ENCODE measurements at regions not wholly inside any gene's neighbourhood (a gene's known extent, or its start where the extent isn't known, plus 50 kb on each side); places are given as distances from the start of the nearest gene placed in this dataset.
A peak's percentile ranks its signal among the peaks of the same experiment; 100 is the strongest.

GRCh38 chr13:27673911-27674310 is 52.2 kb downstream of the POLR1D start:
- DNase-seq = no peak

- no peak for DNase-seq
Measured at GRCh38 chr13:27678306-27679040, 56.8 kb downstream of the POLR1D start.

- DNase-seq = no peak
Measured at GRCh38 chr13:27679396-27679795, 57.7 kb downstream of the POLR1D start.

GRCh38 chr13:27679896-27680295 is 58.2 kb downstream of the POLR1D start:
- DNase-seq = no peak

GRCh38 chr13:27680465-27680864 is 58.8 kb downstream of the POLR1D start:
- no peak for DNase-seq

GRCh38 chr13:27691207-27691606 is 69.5 kb downstream of the POLR1D start:
- no peak for DNase-seq

GRCh38 chr13:27696731-27697130 is 75.0 kb downstream of the POLR1D start:
- DNase-seq = no peak

GRCh38 chr13:27699952-27700351 is 78.3 kb downstream of the POLR1D start:
- no peak for DNase-seq

- no peak for DNase-seq
Measured at GRCh38 chr13:27704681-27705080, 83.0 kb downstream of the POLR1D start.

- DNase-seq = no peak
Measured at GRCh38 chr13:27708325-27708724, 84.0 kb upstream of the GSX1 start.

- DNase-seq = no peak
Measured at GRCh38 chr13:27709779-27710178, 82.5 kb upstream of the GSX1 start.

GRCh38 chr13:27712421-27712820 is 79.9 kb upstream of the GSX1 start:
- peak; percentile 2 for DNase-seq

- no peak for DNase-seq
Measured at GRCh38 chr13:27713767-27714166, 78.5 kb upstream of the GSX1 start.

GRCh38 chr13:27721681-27722080 is 70.6 kb upstream of the GSX1 start:
- no peak for DNase-seq

GRCh38 chr13:27728271-27728670 is 64.0 kb upstream of the GSX1 start:
- no peak for DNase-seq

- DNase-seq = no peak
Measured at GRCh38 chr13:27730191-27730590, 62.1 kb upstream of the GSX1 start.

Data from activated T-cell treated with anti-CD3 and anti-CD28 coated beads for 4 hours (primary cell).